ENCODE measurements at regions not wholly inside any gene's neighbourhood (a gene's known extent, or its start where the extent isn't known, plus 50 kb on each side); places are given as distances from the start of the nearest gene placed in this dataset.
"Not testable (repeated sequence)": the region's sequence is repeated elsewhere in the genome, so short reads cannot be mapped to it uniquely, and the experiment has no call there.

- DNase-seq: not testable (repeated sequence)
These were observed 178.3 kb upstream of the ZNF469 start for GRCh38 chr16:88204131-88205110.

GRCh38 chr16:88205482-88205881 is 177.3 kb upstream of the ZNF469 start:
- DNase-seq: not testable (repeated sequence)

GRCh38 chr16:88206006-88206405 is 176.8 kb upstream of the ZNF469 start:
- DNase-seq: not testable (repeated sequence)

- DNase-seq: not testable (repeated sequence)
These were observed 176.2 kb upstream of the ZNF469 start for GRCh38 chr16:88206516-88206915.

GRCh38 chr16:88208112-88208511 is 174.6 kb upstream of the ZNF469 start:
- DNase-seq: no peak

GRCh38 chr16:88208776-88209175 is 174.0 kb upstream of the ZNF469 start:
- not testable (repeated sequence) for DNase-seq

GRCh38 chr16:88209579-88209978 is 173.2 kb upstream of the ZNF469 start:
- DNase-seq: not testable (repeated sequence)

- not testable (repeated sequence) for DNase-seq
These were observed 168.8 kb upstream of the ZNF469 start for GRCh38 chr16:88213937-88214336.

- DNase-seq: not testable (repeated sequence)
These were observed 161.6 kb upstream of the ZNF469 start for GRCh38 chr16:88221001-88221761.

- DNase-seq: not testable (repeated sequence)
These were observed 159.1 kb upstream of the ZNF469 start for GRCh38 chr16:88223696-88224095.

GRCh38 chr16:88224131-88224898 is 158.4 kb upstream of the ZNF469 start:
- not testable (repeated sequence) for DNase-seq

- not testable (repeated sequence) for DNase-seq
These were observed 157.0 kb upstream of the ZNF469 start for GRCh38 chr16:88225640-88226230.

- not testable (repeated sequence) for DNase-seq
These were observed 156.5 kb upstream of the ZNF469 start for GRCh38 chr16:88226302-88226701.

- not testable (repeated sequence) for DNase-seq
These were observed 155.6 kb upstream of the ZNF469 start for GRCh38 chr16:88227026-88227721.

GRCh38 chr16:88227722-88228482 is 154.9 kb upstream of the ZNF469 start:
- not testable (repeated sequence) for DNase-seq

GRCh38 chr16:88228751-88229150 is 154.0 kb upstream of the ZNF469 start:
- DNase-seq: not testable (repeated sequence)

GRCh38 chr16:88229710-88230109 is 153.0 kb upstream of the ZNF469 start:
- not testable (repeated sequence) for DNase-seq

- not testable (repeated sequence) for DNase-seq
These were observed 152.3 kb upstream of the ZNF469 start for GRCh38 chr16:88230276-88230966.

GRCh38 chr16:88230967-88231615 is 151.7 kb upstream of the ZNF469 start:
- not testable (repeated sequence) for DNase-seq

GRCh38 chr16:88231839-88232238 is 150.9 kb upstream of the ZNF469 start:
- DNase-seq: not testable (repeated sequence)

All from hematopoietic multipotent progenitor cell treated with erythropoietin and hydrocortisone succinate and interleukin-3 and kit ligand, for 6 days (in vitro differentiated cells).